T-helper 1 cell (primary cell): ENCODE measurements at regions not wholly inside any gene's neighbourhood (a gene's known extent, or its start where the extent isn't known, plus 50 kb on each side); places are given as distances from the start of the nearest gene placed in this dataset.

Experiments
- DNase-seq, 5 donors: peaks; one replicate each; pipeline ENCODE4 v3.0.0-alpha.2; 2012 to 2020

- no peak for DNase-seq
These were observed 128.7 kb upstream of the MID1 start for GRCh38 chrX:10749113-10749512.

DNA sequence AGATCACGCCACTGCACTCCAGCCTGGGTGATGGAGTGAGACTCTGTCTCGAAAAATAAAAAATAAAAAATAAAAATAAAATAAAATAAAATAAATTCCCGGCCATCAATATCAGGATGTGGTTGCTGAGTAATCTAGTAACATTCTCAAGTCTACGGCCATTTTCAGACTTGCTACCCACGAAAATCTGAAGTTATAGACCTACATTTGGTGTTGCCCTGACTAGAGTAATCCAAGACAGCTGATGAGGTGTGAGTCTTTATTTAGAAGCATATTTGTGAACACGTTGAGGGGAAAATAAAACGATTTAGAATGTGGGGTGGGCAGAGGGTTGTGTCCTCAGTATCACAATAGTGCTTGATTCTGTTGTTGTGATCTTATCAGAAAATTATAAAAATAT is 130.2 kb upstream of the MID1 start:
- DNase-seq: no peak

DNA sequence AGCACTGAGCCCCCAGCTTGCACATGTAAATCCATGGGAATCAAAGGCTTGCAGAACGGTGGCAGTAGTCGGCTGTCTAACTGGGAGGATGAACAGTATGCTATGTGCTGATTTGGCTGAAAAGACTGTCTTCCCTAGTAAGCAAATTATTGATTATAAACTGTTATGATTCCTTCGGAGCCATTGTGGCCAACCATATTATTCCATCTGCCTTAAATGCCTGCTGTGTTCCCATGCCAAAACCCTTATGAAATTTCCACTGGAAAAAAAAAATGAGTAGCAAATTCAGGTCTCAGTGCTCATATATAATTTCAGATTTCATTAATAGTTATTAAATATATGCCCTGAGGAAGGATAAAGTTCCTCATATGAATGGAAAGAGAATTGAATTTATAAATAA is 132.7 kb upstream of the MID1 start:
- no peak for DNase-seq

- DNase-seq: no peak
These were observed 134.1 kb upstream of the MID1 start for GRCh38 chrX:10754445-10754844.

GRCh38 chrX:10755439-10756334 is 135.3 kb upstream of the MID1 start:
- no peak for DNase-seq

- no peak for DNase-seq
These were observed 136.1 kb upstream of the MID1 start for GRCh38 chrX:10756441-10756840.

DNA sequence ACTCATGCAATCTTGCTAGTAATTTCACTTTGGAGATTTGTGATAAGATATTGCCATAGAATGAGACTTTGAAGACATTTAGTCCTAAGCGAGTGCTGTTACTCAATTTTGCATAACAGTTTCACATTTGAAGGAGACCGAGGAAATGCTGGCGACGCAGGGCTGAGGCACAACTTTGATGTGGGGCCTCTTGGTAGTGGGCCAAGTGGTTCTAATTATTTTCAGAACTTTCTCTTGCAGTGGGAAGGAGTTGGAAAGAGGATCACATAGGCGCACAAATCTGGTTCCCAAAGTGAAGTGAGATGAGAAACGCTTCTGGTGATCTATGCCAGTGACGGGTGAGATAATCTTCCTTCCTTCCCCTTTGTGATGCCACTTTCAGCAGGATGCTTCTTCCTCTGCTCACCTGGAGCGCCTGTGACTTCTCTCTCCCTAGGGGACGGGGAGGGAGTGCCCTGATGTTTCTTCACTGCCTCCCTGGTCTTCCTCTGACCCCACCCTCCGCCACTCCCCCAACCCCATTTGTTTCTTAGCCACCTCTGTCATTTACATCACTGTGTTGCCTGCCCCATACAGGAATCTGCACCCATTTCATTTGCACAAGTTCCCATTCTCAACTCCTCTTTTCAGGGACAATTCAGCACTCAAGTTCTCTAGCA is 138.9 kb upstream of the MID1 start:
- no peak for DNase-seq

DNA sequence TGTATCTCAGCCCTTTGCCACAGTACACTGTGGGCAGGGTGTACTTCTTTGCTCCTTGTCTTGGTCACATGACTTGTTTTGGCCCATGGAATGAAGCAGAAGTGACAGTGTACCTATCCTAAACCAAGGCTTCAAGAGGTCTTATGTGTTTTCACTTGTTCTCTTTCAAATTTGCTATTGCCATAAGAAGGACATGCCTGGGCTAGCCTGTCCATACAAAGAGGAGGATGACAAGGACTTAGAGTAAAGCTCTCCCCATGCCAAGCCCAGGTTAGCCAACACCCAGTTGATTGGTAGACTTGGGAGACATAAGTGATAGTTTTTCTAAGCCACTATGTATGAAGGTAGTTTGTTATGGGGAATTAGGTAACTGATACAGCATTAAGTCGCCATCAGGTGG is 141.1 kb upstream of the MID1 start:
- DNase-seq: no peak

DNA sequence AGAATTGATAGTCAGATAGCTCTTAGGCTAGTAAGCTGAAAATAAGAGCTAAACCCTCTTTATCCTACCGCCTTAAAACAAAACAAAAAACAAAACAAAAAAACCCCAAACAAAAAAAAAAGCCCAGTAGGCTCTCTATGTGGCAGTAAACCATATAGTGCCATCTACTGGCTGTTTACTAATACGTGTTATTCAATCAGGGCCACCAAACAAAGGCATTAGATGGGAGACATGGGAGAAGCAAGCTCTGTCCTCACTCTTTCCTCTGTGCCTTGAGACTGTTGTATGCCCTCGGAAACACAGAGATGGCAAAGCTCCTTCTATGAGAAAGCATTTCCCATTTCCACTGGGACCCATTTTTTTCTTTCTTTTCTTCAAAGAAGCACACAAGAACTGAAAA is 148.8 kb upstream of the MID1 start:
- DNase-seq: no peak

- no peak for DNase-seq
These were observed 149.6 kb upstream of the MID1 start for GRCh38 chrX:10769696-10770619.

- no peak for DNase-seq
These were observed 152.9 kb upstream of the MID1 start for GRCh38 chrX:10773318-10773717.

- DNase-seq: no peak
These were observed 161.6 kb upstream of the MID1 start for GRCh38 chrX:10781847-10782530.

GRCh38 chrX:10783451-10783995 is 163.1 kb upstream of the MID1 start:
- DNase-seq: no peak

GRCh38 chrX:10787264-10787663 is 166.9 kb upstream of the MID1 start:
- no peak for DNase-seq

DNA sequence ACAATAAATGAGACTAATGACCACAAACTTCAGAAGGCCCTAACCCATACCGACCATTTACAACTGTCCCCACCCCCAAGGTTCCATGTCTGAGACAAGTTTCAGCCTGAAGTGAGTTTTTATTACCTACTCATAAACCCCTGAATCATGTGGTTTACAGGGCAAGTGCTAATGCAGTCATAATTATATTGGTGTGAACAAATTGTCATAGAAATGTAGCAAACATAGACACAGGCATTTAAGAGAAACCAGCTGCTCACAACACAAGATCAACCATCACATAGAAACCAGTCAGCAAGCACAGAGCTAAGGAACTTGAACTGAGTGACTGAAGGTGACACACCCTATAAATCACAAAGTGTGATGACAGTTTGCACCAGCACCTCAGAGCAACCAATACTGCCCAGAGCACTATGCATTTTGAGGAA is 173.8 kb upstream of the MID1 start:
- DNase-seq: no peak

GRCh38 chrX:10795721-10796120 is 175.3 kb upstream of the MID1 start:
- DNase-seq: no peak

DNA sequence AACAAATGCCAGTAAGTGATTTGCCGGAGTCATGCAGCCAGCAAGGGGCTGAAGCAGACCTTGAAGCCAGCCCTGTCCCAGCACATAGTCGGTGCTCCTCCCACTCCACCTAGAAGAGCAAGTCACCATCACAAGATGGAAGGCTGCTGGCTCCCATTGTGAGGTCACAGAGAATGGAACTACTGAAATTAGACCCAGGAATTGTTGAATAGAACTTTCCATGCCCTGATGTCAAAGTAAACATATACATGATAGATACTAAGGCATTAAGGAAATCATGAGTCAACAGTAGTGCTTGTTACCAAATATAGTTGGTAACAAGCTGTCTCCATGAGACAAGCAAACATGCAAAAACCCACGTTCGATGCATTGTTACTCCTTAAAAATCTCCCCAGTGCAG is 177.1 kb upstream of the MID1 start:
- DNase-seq: no peak

- no peak for DNase-seq
These were observed 177.7 kb upstream of the MID1 start for GRCh38 chrX:10798041-10798440.

DNA sequence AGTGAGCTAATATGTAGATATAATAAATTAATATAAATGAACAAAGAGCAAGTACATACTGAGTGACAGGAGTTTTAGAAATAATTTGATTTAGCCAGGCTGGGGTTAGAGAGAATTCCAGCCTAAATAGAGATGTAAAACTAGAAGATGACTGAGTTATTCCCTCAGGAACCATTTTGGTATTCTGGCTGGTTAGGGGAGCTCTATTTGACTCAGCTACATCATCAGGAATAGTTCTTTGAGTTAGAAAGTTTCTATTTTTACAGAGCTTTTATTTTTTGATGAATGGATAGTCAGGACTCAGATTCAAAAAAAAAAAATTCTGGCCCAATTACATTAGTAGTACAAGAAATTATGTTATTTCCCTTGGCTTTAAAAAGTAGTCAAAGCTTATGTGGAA is 180.4 kb upstream of the MID1 start:
- DNase-seq: no peak

- no peak for DNase-seq
These were observed 190.7 kb upstream of the MID1 start for GRCh38 chrX:10811111-10811510.

DNA sequence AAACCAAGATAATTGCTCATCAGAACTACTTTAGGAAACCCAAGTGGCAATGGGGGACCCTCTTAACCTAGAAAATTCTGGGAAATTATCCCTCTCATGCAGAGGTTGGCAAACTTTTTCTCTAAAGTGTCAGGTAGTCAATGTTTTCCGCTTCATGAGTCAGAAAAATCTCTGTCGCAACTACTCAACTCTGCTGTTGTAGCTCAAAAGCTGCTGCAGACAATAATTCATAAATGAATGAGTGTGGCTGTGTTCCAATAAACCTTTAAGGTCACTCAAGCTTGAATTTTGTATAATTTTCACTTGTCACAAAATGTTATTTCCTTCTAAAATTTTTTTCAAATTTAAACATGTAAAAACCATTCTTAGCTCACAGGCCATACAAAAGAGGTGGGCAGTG is 193.4 kb upstream of the MID1 start:
- DNase-seq: no peak

- DNase-seq: no peak
These were observed 198.3 kb upstream of the MID1 start for GRCh38 chrX:10818651-10819050.
